HL-60 (cell line): ENCODE measurements at regions not wholly inside any gene's neighbourhood (a gene's known extent, or its start where the extent isn't known, plus 50 kb on each side); places are given as distances from the start of the nearest gene placed in this dataset.

Experiments
- CTCF ChIP-seq: IDR thresholded peaks from one replicate; pipeline ENCODE4 v1.5.1; 2011; ENCODE audit warnings: low read length, control low read depth, inconsistent platforms; ENCODE audit not compliant: insufficient read depth
- GABPA ChIP-seq: IDR thresholded peaks from 2 replicates; pipeline ENCODE4 v1.6.1; 2012; ENCODE audit warnings: low read depth
- POLR2AphosphoS5 ChIP-seq: IDR thresholded peaks from 2 replicates; pipeline ENCODE4 v1.6.1; 2012; ENCODE audit warnings: low read depth
- REST ChIP-seq: IDR thresholded peaks from 2 replicates; pipeline ENCODE4 v1.6.1; 2012; ENCODE audit warnings: low read depth; ENCODE audit not compliant: insufficient replicate concordance
- SPI1 ChIP-seq: IDR thresholded peaks from 2 replicates; pipeline ENCODE4 v1.6.1; 2012; ENCODE audit warnings: low read depth, mild to moderate bottlenecking, borderline replicate concordance

- TF ChIP-seq CTCF (no peak), POLR2AphosphoS5 (no peak), REST (no peak), SPI1 (no peak), GABPA (no peak)
Observed at GRCh38 chr2:105609746-105610402, 134.8 kb upstream of the NCK2 start.
